ENCODE measurements at regions not wholly inside any gene's neighbourhood (a gene's known extent, or its start where the extent isn't known, plus 50 kb on each side); places are given as distances from the start of the nearest gene placed in this dataset.
A peak's percentile ranks its signal among the peaks of the same experiment; 100 is the strongest.

- DNase-seq (ENCODE audit: low read depth): no peak
- no peak for TF ChIP-seq CTCF (IDR thresholded peaks at IDR 0.05; ENCODE audit: insufficient read depth, low read depth, low read length)
- H3K4me3 ChIP-seq (ENCODE audit: low read depth, low read length): no peak overlapping the region
Observed at GRCh38 chr4:119697887-119698393, 69.3 kb upstream of the PDE5A start.

GRCh38 chr4:119696963-119697362 lies 68.4 kb upstream of the PDE5A start:
- no peak for DNase-seq (ENCODE audit: low read depth)
- no peak for TF ChIP-seq CTCF (IDR thresholded peaks at IDR 0.05; ENCODE audit: insufficient read depth, low read depth, low read length)
- no peak overlapping the region for H3K4me3 ChIP-seq (ENCODE audit: low read depth, low read length)

- no peak overlapping the region for H3K4me3 ChIP-seq (ENCODE audit: low read depth, low read length)
- no peak for TF ChIP-seq CTCF (IDR thresholded peaks at IDR 0.05; ENCODE audit: insufficient read depth, low read depth, low read length)
- no peak for DNase-seq (ENCODE audit: low read depth)
Observed at GRCh38 chr4:119695216-119695615, 66.6 kb upstream of the PDE5A start.

GRCh38 chr4:119693126-119693525 lies 64.5 kb upstream of the PDE5A start:
- no peak overlapping the region for H3K4me3 ChIP-seq (ENCODE audit: low read depth, low read length)
- TF ChIP-seq CTCF (IDR thresholded peaks at IDR 0.05; ENCODE audit: insufficient read depth, low read depth, low read length): no peak
- DNase-seq (ENCODE audit: low read depth): peak; percentile 53

GRCh38 chr4:119692001-119692400 lies 63.4 kb upstream of the PDE5A start:
- TF ChIP-seq CTCF (IDR thresholded peaks at IDR 0.05; ENCODE audit: insufficient read depth, low read depth, low read length): no peak
- DNase-seq (ENCODE audit: low read depth): no peak
- H3K4me3 ChIP-seq (ENCODE audit: low read depth, low read length): no peak overlapping the region

- no peak overlapping the region for H3K4me3 ChIP-seq (ENCODE audit: low read depth, low read length)
- TF ChIP-seq CTCF (IDR thresholded peaks at IDR 0.05; ENCODE audit: insufficient read depth, low read depth, low read length): no peak
- no peak for DNase-seq (ENCODE audit: low read depth)
Observed at GRCh38 chr4:119690871-119691270, 62.3 kb upstream of the PDE5A start.

GRCh38 chr4:119688446-119688845 lies 59.8 kb upstream of the PDE5A start:
- TF ChIP-seq CTCF (IDR thresholded peaks at IDR 0.05; ENCODE audit: insufficient read depth, low read depth, low read length): no peak
- DNase-seq (ENCODE audit: low read depth): no peak

More at GRCh38 chr4:119688446-119688845, 59.8 kb upstream of the PDE5A start:
- H3K4me3 ChIP-seq (ENCODE audit: low read depth, low read length): no peak overlapping the region
